ENCODE measurements at regions not wholly inside any gene's neighbourhood (a gene's known extent, or its start where the extent isn't known, plus 50 kb on each side); places are given as distances from the start of the nearest gene placed in this dataset.

DNA sequence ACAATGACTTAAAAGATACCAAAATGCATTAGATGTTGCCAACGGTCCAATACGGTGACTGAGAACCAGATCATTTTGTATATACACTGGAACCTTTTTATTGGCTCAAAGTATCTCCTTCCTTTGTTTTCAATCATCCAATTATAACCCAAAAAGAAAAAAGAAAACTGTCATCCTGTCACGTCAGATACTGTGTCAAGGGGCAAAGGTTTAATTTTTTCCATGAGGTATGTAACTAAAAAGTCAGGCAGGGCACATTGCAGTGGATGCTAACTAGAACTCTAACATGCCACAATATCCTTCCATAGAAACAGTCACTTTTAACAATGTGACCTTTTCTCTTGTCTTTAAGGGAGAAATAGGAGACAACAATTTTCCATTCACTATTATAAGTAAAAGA is 267.6 kb upstream of the NEBL start:
- H3K4me3 ChIP-seq (ENCODE audit: insufficient read depth, low read length), result no peak overlapping the region
- TF ChIP-seq, protein P1, sequence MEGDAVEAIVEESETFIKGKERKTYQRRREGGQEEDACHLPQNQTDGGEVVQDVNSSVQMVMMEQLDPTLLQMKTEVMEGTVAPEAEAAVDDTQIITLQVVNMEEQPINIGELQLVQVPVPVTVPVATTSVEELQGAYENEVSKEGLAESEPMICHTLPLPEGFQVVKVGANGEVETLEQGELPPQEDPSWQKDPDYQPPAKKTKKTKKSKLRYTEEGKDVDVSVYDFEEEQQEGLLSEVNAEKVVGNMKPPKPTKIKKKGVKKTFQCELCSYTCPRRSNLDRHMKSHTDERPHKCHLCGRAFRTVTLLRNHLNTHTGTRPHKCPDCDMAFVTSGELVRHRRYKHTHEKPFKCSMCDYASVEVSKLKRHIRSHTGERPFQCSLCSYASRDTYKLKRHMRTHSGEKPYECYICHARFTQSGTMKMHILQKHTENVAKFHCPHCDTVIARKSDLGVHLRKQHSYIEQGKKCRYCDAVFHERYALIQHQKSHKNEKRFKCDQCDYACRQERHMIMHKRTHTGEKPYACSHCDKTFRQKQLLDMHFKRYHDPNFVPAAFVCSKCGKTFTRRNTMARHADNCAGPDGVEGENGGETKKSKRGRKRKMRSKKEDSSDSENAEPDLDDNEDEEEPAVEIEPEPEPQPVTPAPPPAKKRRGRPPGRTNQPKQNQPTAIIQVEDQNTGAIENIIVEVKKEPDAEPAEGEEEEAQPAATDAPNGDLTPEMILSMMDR (IDR thresholded peaks at IDR 0.05; ENCODE audit: extremely low read depth, low read depth, low read length), result no peak
- no peak for DNase-seq (ENCODE audit: insufficient read length, low spot score, missing footprints)
- H3K79me2 ChIP-seq (ENCODE audit: insufficient read depth, low read length), result no peaks in the 10 kb centered on the region
- H3K36me3 ChIP-seq (ENCODE audit: insufficient read depth, low read length), result no peaks in the 10 kb centered on the region
- no peaks in the 10 kb centered on the region for H3K9me3 ChIP-seq (ENCODE audit: low read depth, low read length)
- H3K4me2 ChIP-seq (ENCODE audit: insufficient read depth, low read length), result no peak overlapping the region
- no peaks in the 10 kb centered on the region for H3K4me1 ChIP-seq (ENCODE audit: insufficient read depth, low read length)
- no peaks in the 10 kb centered on the region for H3K27me3 ChIP-seq (ENCODE audit: insufficient read depth, low read length)
- no peaks in the 10 kb centered on the region for H4K20me1 ChIP-seq (ENCODE audit: insufficient read depth, low read length)
- H2AFZ ChIP-seq (ENCODE audit: low read length), result no peak overlapping the region
- H3K27ac ChIP-seq (ENCODE audit: low read depth, low read length), result no peak overlapping the region

DNA sequence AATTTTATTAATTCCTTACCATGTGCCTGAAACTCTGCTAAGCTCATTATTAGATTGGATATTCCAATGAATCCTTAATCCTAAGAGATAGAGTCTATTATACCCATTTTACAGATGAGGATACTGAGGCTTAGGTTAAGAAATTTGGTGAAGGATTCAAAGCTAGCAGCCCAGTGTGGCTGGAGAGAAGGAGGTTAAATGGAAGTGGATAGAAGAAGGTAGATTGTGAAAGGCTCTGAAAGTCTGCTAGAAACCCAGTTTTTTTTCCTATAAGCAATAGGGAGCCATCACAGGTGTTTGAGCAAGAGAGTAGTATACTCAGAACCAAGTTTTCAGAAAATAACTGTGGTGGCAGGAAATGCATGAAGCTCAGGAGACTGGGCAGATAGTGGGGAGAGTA is 265.8 kb upstream of the NEBL start:
- Histone ChIP-seq H3K27ac (ENCODE audit: low read depth, low read length) (no peak overlapping the region), H3K4me2 (ENCODE audit: insufficient read depth, low read length) (no peak overlapping the region), H3K79me2 (ENCODE audit: insufficient read depth, low read length) (no peaks in the 10 kb centered on the region), H2AFZ (ENCODE audit: low read length) (no peak overlapping the region), H3K27me3 (ENCODE audit: insufficient read depth, low read length) (no peaks in the 10 kb centered on the region), H3K4me1 (ENCODE audit: insufficient read depth, low read length) (no peaks in the 10 kb centered on the region), H4K20me1 (ENCODE audit: insufficient read depth, low read length) (no peaks in the 10 kb centered on the region), H3K4me3 (ENCODE audit: insufficient read depth, low read length) (no peak overlapping the region), H3K9me3 (ENCODE audit: low read depth, low read length) (no peaks in the 10 kb centered on the region), H3K36me3 (ENCODE audit: insufficient read depth, low read length) (no peaks in the 10 kb centered on the region)
- no peak for DNase-seq (ENCODE audit: insufficient read length, low spot score, missing footprints)
- TF ChIP-seq, protein P1 (IDR thresholded peaks at IDR 0.05; ENCODE audit: extremely low read depth, low read depth, low read length), result no peak

DNA sequence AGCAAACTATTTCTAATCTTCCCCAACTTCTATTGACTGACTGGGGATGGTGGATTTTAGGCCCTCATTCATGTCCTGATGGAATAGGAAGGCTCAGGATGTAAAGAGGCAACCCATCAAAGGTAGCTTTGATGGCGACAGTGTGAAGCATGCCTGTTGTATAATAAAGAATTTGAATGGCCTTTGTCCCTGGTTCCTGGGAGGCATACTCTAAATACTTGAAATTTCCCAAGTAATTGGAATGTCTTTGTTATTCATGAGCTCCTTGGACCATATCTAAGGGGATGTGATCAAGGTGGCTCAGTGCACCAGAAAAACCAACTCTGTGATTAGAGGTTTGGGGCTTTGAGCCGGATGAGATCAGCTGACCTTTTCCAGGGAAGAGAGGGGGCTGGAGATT is 264.5 kb upstream of the NEBL start:
- TF ChIP-seq, protein P1 (IDR thresholded peaks at IDR 0.05; ENCODE audit: extremely low read depth, low read depth, low read length), result no peak
- Histone ChIP-seq H3K27ac (ENCODE audit: low read depth, low read length) (no peak overlapping the region), H3K4me2 (ENCODE audit: insufficient read depth, low read length) (no peak overlapping the region)

DNA sequence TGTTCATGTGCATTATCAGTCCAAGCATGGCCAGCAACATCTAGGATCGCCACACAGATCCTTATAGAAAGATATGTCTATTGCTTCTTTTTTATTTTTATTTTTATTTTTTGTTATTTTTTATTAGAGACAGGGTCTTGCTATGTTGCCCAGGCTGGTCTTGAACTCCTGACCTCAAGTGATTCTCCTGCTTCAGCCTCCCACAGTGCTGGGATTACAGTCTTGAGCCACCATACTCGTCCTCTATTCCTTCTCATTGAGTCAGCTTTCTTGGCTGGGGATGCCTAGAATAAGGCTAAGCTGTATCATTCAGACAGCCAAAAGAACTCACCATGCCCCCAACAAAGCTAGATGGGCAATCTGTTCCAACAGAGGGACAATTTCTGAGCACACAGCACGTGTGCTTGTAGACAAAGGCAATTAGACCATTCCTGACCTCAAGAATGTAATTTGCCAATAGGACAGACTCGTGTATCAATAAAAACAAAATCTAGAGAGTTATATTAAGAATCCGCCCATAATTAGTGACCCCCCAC is 264.0 kb upstream of the NEBL start:
- Histone ChIP-seq H3K4me3 (ENCODE audit: insufficient read depth, low read length) (no peak overlapping the region), H3K4me2 (ENCODE audit: insufficient read depth, low read length) (no peak overlapping the region), H3K27me3 (ENCODE audit: insufficient read depth, low read length) (no peaks in the 10 kb centered on the region), H4K20me1 (ENCODE audit: insufficient read depth, low read length) (no peaks in the 10 kb centered on the region), H3K9me3 (ENCODE audit: low read depth, low read length) (no peaks in the 10 kb centered on the region), H2AFZ (ENCODE audit: low read length) (no peak overlapping the region), H3K79me2 (ENCODE audit: insufficient read depth, low read length) (no peaks in the 10 kb centered on the region), H3K4me1 (ENCODE audit: insufficient read depth, low read length) (no peaks in the 10 kb centered on the region), H3K36me3 (ENCODE audit: insufficient read depth, low read length) (no peaks in the 10 kb centered on the region), H3K27ac (ENCODE audit: low read depth, low read length) (no peak overlapping the region)
- TF ChIP-seq, protein P1 (IDR thresholded peaks at IDR 0.05; ENCODE audit: extremely low read depth, low read depth, low read length), result no peak
- DNase-seq (ENCODE audit: insufficient read length, low spot score, missing footprints), result no peak

More for the DNA sequence above, 264.5 kb upstream of the NEBL start:
- no peaks in the 10 kb centered on the region for H3K36me3 ChIP-seq (ENCODE audit: insufficient read depth, low read length)
- H2AFZ ChIP-seq (ENCODE audit: low read length), result no peak overlapping the region
- H3K27me3 ChIP-seq (ENCODE audit: insufficient read depth, low read length), result no peaks in the 10 kb centered on the region
- H3K9me3 ChIP-seq (ENCODE audit: low read depth, low read length), result no peaks in the 10 kb centered on the region
- H3K4me1 ChIP-seq (ENCODE audit: insufficient read depth, low read length), result no peaks in the 10 kb centered on the region
- no peak overlapping the region for H3K4me3 ChIP-seq (ENCODE audit: insufficient read depth, low read length)
- no peaks in the 10 kb centered on the region for H4K20me1 ChIP-seq (ENCODE audit: insufficient read depth, low read length)
- no peaks in the 10 kb centered on the region for H3K79me2 ChIP-seq (ENCODE audit: insufficient read depth, low read length)
- DNase-seq (ENCODE audit: insufficient read length, low spot score, missing footprints), result no peak
